Cardiac fibroblast (primary cell): ENCODE measurements at regions not wholly inside any gene's neighbourhood (a gene's known extent, or its start where the extent isn't known, plus 50 kb on each side); places are given as distances from the start of the nearest gene placed in this dataset.
A peak's percentile ranks its signal among the peaks of the same experiment; 100 is the strongest.

Experiments
- DNase-seq, 2 donors: peaks; one replicate each; pipeline versions ENCODE4 v3.0.0 to v3.0.0-alpha.2; 2010; ENCODE audit warnings: low read depth in 2 of 2
- H3K4me3 ChIP-seq, 2 donors: replicated peaks in 1 of 2; 1 replicate in 1 of 2; 2 replicates in 1 of 2; pipeline ENCODE4 v1.5.1; 2011; ENCODE audit warnings: low read depth in 2 of 2, low read length in 2 of 2, mild to moderate bottlenecking in 2 of 2, moderate library complexity in 1 of 2
- CTCF ChIP-seq: IDR thresholded peaks from one replicate; pipeline ENCODE4 v1.5.1; 2011; ENCODE audit warnings: low read depth, mild to moderate bottlenecking, low read length, inconsistent platforms

- no peak overlapping the region for H3K4me3 ChIP-seq
- peak in 1 of 2 donors; percentile 62 for DNase-seq
Observed at GRCh38 chrX:42686706-42687105, 91.3 kb downstream of the PPP1R2C start.

DNA sequence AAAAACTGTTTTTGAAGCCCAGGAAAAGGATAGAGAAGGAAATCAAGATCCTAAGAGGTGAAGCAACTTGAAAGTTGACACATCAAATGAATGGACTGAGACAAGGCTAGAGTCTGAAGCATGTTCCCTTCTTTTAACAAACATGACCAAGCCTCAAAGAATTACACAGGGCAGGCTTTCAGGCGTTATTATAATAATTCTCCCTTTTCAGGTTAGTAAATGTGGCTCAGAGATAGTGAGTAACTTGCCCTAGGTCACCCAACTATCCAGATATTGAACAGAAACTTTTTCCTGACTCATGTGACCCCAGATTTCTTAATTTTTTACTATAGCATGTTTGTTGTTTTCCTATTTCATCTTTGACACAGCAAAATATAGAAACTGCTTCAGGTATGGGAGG, 91.7 kb downstream of the PPP1R2C start:
- no peak overlapping the region for H3K4me3 ChIP-seq
- DNase-seq: peak in 1 of 2 donors; percentile 27
- TF ChIP-seq CTCF: no peak

More at GRCh38 chrX:42686706-42687105, 91.3 kb downstream of the PPP1R2C start:
- no peak for TF ChIP-seq CTCF

DNA sequence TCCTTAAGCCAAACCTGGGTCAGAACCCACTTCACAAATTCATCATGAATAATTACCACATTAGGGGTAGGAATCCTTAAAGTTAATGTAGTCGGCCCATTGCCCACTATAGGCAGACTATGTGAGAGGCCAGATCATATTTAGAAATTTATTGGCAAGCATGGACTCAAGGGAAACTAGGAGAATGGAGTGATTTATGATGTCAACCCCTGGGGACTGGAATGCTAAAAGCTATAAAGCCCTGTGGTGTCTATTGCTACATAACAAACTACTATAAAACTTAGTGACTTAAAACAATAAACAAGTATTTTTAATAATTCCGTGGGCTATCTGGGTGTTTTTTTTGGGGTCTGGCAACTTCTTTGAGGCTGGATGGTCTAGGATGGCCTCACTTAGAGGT, 93.9 kb downstream of the PPP1R2C start:
- no peak for DNase-seq
- no peak for TF ChIP-seq CTCF
- no peak overlapping the region for H3K4me3 ChIP-seq

- H3K4me3 ChIP-seq: no peak overlapping the region
- TF ChIP-seq CTCF: no peak
- DNase-seq: peak; percentile 65 to 72
Observed at GRCh38 chrX:42680666-42681065, 97.3 kb downstream of the PPP1R2C start.

- peak; percentile 51 to 73 for DNase-seq
- no peak overlapping the region for H3K4me3 ChIP-seq
- peak; percentile 18 for TF ChIP-seq CTCF
Observed at GRCh38 chrX:42678133-42678532, 99.8 kb downstream of the PPP1R2C start.

- no peak for TF ChIP-seq CTCF
- no peak overlapping the region for H3K4me3 ChIP-seq
- peak in 1 of 2 donors; percentile 50 for DNase-seq
Observed at GRCh38 chrX:42673301-42673810, 104.6 kb downstream of the PPP1R2C start.

DNA sequence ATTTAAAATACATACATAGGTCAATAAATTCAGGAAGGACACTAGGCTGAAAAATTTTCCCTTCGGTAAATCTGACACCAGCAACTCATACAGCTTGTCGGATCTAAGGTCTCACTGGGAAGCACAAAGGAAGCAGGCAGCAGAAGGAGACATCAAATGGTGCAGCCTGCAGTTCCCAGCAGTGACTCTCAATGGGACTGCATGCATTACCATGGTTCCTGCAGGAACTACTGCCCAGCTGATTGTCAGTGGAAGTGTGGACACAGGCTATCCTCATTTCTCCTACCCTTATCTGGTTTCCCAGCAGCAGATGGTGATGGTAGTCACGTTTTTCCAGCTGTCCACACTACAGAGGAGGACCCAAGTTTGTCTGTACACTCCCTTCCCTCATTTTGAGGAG, 113.3 kb downstream of the PPP1R2C start:
- no peak overlapping the region for H3K4me3 ChIP-seq
- TF ChIP-seq CTCF: no peak
- no peak for DNase-seq
